Glutamatergic neuron (in vitro differentiated cells): ENCODE measurements at regions not wholly inside any gene's neighbourhood (a gene's known extent, or its start where the extent isn't known, plus 50 kb on each side); places are given as distances from the start of the nearest gene placed in this dataset.

ENCODE experiments used
- DNase-seq: peaks from one replicate; pipeline ENCODE4 v3.0.0; 2022
- H3K27ac Mint-ChIP-seq: one replicate; pipeline ENCODE4 v1.8.0; 2020; ENCODE audit warnings: mild to moderate bottlenecking, mixed read lengths, inconsistent platforms; ENCODE audit not compliant: unreplicated experiment
- H3K27me3 Mint-ChIP-seq: one replicate; pipeline ENCODE4 v1.8.0; 2020; ENCODE audit warnings: mild to moderate bottlenecking, moderate library complexity, mixed read lengths, inconsistent platforms; ENCODE audit not compliant: unreplicated experiment
- H3K36me3 Mint-ChIP-seq: one replicate; pipeline ENCODE4 v1.8.0; 2020; ENCODE audit warnings: mild to moderate bottlenecking, mixed read lengths, inconsistent platforms; ENCODE audit not compliant: unreplicated experiment
- H3K4me1 Mint-ChIP-seq: one replicate; pipeline ENCODE4 v1.8.0; 2020; ENCODE audit warnings: mild to moderate bottlenecking, low read depth, mixed read lengths, inconsistent platforms; ENCODE audit not compliant: unreplicated experiment
- H3K4me3 Mint-ChIP-seq: one replicate; pipeline ENCODE4 v1.8.0; 2020; ENCODE audit warnings: mild to moderate bottlenecking, mixed read lengths, inconsistent platforms; ENCODE audit not compliant: unreplicated experiment
- H3K9me3 Mint-ChIP-seq: one replicate; pipeline ENCODE4 v1.8.0; 2020; ENCODE audit warnings: mild to moderate bottlenecking, moderate library complexity, mixed read lengths, inconsistent platforms; ENCODE audit not compliant: unreplicated experiment
- TF ChIP-seq, protein P1 (sequence below): fragments of 200-600 bp; sonication (generic); IDR thresholded peaks from one replicate; pipeline ENCODE4 v1.5.0; 2021; ENCODE audit not compliant: partially characterized antibody, unreplicated experiment

DNA sequence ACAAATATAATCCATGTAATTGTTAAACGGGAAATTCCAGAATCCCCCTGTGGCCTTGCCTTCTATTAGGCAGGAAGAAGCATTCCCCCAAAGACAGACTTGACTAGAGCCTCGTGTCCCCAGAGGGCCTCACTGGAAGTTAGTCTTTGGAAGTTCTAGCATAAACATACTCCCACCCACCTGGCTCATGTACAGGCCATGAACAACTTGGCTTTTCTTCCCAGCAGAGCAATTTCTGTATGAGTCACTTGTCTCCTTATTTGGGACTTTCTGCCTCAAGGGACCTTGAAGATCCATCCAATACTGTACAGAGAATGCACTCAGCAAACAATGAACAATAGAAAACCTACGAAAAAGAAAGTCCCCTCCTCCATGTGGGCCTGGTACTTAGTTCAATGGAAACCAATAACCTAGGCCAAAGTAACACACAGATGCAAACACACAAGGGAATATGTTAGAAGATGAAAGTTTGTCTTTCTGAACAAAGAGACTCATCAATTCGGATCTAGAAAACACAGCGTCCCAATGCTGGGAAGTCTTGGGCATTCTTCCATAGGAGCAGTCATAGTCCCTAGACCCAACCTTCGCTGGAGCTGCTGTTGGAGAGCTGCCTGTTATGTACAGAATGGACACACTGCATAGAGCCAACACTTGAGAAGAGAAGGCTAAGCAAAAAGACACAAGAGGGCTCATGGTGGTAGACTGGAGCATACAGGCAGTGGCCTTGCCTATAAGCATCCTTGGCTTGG lies 303.5 kb downstream of the HRH4 start:
- Mint-ChIP-seq H3K27me3 (no peaks in the 10 kb centered on the region), H3K4me3 (no peak overlapping the region), H3K4me1 (no peaks in the 10 kb centered on the region), H3K36me3 (peaks cover 7% of the 10 kb centered on the region), H3K27ac (no peak overlapping the region), H3K9me3 (peaks cover 5% of the 10 kb centered on the region)
- TF ChIP-seq, protein P1, sequence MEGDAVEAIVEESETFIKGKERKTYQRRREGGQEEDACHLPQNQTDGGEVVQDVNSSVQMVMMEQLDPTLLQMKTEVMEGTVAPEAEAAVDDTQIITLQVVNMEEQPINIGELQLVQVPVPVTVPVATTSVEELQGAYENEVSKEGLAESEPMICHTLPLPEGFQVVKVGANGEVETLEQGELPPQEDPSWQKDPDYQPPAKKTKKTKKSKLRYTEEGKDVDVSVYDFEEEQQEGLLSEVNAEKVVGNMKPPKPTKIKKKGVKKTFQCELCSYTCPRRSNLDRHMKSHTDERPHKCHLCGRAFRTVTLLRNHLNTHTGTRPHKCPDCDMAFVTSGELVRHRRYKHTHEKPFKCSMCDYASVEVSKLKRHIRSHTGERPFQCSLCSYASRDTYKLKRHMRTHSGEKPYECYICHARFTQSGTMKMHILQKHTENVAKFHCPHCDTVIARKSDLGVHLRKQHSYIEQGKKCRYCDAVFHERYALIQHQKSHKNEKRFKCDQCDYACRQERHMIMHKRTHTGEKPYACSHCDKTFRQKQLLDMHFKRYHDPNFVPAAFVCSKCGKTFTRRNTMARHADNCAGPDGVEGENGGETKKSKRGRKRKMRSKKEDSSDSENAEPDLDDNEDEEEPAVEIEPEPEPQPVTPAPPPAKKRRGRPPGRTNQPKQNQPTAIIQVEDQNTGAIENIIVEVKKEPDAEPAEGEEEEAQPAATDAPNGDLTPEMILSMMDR: no peak
- no peak for DNase-seq

DNA sequence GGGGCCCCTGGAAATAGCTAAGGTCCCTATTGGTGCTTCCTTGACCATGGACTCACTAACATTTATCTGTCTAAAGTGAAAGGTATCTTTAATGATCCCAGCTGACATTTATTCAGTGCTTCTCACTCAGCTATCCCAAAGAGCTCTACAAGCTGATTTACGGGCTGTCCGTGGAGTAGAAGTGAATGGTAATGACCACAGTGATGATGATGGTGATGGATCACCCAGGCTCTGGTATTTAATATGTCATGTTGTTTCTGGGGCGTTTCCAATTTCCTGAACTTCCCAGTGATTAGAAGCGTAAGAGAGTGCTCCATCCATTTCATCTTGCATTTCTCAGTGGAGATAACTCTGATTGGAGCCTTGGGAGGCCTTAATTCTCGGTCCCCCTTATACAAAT lies 304.3 kb downstream of the HRH4 start:
- TF ChIP-seq, protein P1: no peak
- Mint-ChIP-seq H3K9me3 (peaks cover 5% of the 10 kb centered on the region), H3K36me3 (peaks cover 7% of the 10 kb centered on the region), H3K27me3 (no peaks in the 10 kb centered on the region), H3K27ac (no peak overlapping the region), H3K4me3 (no peak overlapping the region), H3K4me1 (no peaks in the 10 kb centered on the region)
- DNase-seq: no peak

DNA sequence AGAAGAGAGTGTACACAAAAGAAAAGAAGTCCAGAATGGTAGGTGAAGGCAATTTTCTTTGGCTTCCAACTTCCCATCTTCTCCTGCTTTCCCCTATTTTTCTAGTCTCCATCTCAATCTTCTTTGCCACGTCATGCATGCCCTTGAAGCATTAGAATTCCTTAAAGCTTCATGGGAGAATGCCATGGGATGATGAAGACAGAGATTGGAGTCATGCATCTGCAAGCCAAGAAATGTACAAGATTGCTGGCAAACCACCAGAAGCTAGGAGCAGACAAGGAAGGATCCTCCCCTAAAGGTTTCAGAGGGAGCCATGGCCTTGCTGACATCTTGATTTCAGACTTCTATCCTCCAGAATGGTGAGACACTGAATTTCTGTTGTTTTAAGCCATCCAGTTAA lies 305.9 kb downstream of the HRH4 start:
- Mint-ChIP-seq H3K27me3 (no peaks in the 10 kb centered on the region), H3K4me1 (no peaks in the 10 kb centered on the region), H3K9me3 (peaks cover 2% of the 10 kb centered on the region), H3K4me3 (no peak overlapping the region), H3K27ac (no peak overlapping the region), H3K36me3 (peaks cover 4% of the 10 kb centered on the region)
- TF ChIP-seq, protein P1: no peak
- DNase-seq: no peak

DNA sequence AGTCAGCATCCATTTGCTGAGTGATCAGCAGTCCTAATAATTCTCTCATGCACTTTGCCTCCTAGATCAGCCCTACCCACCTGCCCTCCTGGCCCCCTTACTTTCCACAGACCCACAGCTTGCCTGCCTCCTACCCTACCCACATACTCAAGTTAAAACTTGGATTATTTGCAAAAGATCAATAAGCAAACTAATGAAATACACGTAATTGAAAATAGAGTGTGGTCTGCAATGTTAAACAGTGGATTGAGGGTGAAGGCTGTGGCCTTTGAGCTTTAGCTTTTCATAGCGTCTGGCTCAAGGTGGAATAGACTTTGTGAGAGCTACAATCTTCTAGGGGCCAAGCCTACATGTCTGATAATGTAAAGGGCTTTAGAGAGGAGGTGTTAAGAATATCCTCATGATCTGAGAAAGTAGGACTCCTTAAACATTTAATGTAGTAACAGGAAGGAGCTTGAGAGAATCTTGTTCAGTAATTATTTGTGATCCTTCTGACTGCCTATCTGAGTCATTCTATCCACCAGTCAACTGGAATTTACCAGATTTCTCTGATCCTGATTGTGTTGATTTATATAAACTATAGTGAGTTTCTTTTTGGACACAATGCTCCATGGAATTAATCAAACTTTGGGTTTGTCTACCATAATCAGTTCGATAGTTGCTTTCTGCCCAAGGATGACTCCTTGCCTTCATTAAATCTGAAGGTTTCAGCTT lies 310.0 kb downstream of the HRH4 start:
- no peaks in the 10 kb centered on the region for H3K36me3 Mint-ChIP-seq
- no peaks in the 10 kb centered on the region for H3K4me1 Mint-ChIP-seq

More for the DNA sequence above, 310.0 kb downstream of the HRH4 start:
- no peak for DNase-seq
- TF ChIP-seq, protein P1: no peak
- Mint-ChIP-seq H3K9me3 (no peaks in the 10 kb centered on the region), H3K27me3 (no peaks in the 10 kb centered on the region), H3K27ac (no peak overlapping the region), H3K4me3 (no peak overlapping the region)
